Right renal pelvis (tissue), 4 donors: ENCODE measurements at regions not wholly inside any gene's neighbourhood (a gene's known extent, or its start where the extent isn't known, plus 50 kb on each side); places are given as distances from the start of the nearest gene placed in this dataset.
A peak's percentile ranks its signal among the peaks of the same experiment; 100 is the strongest.
"Not testable (repeated sequence)": the region's sequence is repeated elsewhere in the genome, so short reads cannot be mapped to it uniquely, and the experiment has no call there.

ENCODE experiments used
- DNase-seq, 4 donors: peaks; one replicate each; pipeline ENCODE4 v3.0.0-alpha.2; 2013; ENCODE audit warnings: low read depth in 4 of 4, low spot score in 3 of 4, missing footprints in 1 of 4

DNA sequence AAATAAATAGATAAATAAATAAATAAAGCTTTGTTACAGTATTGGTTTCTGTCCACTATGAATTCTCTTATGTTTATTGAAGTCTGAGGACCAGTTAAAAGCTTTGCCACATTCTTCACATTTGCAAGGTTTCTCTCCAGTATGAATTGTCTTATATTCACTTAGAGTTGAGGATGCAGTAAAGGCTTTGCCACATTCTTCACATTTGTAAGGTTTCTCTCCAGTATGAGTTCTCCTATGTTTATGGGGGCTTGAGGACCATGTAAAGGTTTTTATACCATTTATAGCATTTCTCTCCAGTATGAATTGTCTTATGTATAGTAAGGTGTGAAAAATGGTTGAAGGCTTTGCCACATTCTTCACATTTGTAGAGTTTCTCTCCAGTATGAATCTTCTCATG lies 168.3 kb downstream of the ZNF737 start:
- no peak for DNase-seq

DNA sequence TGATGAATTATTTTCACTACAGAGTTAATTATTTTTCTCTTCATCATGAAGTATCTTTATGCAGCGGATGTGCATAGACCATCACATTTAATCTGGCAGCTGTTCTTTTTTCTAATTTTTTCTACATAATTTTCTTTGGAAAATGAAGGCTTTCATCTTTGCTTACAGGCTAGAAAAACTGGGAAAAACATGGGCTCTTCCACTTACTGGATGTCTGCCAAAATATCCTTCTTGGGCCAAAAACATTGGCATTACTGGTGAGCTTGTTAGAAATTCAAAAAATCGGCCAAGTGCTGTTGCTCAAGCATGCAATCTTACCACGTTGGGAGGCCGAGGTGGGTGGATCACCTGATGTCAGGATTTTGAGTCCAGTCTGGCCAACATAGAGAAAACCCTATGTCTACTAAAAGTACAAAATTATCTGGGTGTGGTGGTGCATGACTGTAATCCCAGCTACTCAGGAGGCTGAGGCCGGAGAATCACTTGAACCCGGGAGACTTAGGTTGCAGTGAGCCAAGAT lies 176.8 kb downstream of the ZNF737 start:
- DNase-seq, result no peak

DNA sequence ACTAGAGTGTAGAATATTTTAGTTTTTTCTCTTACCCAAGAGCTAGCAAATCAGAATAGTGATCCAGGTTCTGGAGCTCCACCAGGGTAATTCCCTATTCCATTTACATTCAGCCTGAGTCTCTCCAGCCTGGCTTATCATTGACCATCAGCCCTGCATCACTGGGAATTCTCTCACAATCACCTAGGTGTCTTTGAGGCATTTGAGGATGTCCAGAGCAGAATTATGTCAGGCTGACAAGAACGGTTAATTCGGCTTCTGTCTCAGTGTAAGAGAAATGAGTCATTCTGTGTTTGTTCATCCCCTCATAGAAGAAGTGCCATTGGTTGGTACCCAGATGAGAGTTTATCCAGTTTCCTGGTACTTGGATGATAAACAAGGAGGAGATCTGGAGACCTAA lies 180.5 kb downstream of the ZNF737 start:
- no peak for DNase-seq

DNA sequence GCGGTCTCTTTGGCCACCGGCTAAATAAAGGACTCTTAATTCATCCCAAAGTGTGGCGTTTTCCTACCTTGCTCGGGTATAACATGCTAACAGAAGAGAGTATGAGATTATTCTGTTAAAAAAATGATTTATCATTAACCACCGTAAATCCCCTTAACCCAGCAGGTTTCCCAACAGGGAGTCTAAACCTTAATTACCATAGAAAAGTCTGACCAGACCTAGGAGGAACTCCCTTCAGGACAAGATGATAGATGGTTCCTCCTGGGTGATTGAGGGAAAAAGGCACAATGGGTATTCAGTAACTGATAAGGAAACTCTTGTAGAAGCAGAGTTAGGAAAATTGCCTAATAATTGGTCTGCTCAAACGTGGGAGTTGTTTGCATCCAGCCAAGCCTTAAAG lies 193.7 kb downstream of the ZNF737 start:
- no peak for DNase-seq

DNA sequence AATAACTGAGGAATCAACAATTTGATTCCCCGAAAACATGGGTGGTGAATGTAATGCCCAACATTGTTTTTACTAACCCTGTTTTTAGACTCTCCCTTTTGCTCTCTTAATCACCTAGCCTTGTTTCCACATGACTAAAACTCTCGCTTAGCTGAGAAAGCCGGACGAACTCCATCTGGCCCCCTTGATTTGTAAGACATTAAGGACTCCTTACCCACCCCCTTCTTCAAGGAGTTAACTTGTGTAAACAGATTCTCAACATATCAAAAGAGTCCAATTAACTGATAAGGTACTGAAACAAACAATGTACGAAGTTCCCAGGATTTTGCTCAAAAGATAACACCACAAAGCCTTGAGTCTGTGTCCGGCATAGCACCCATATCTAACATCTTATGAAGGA lies 194.3 kb downstream of the ZNF737 start:
- DNase-seq, result not testable (repeated sequence)

DNA sequence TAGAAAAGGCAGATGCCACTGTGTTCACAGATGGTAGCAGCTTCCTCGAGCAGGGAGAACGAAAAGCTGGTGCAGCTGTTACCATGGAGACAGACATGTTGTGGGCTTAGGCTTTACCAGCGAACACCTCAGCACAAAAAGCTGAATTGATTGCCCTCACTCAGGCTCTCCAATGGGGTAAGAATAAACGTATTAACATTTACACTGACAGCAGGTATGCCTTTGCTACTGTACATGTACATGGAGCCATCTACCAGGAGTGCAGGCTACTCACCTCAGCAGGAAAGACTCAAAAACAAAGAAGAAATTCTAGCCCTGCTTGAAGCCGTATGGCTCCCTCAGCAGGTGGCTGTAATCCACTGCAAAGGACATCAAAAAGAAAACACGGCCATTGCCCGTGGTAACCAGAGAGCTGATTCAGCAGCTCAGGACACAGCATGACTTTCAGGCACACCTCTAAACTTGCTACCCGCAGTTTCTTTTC lies 197.7 kb downstream of the ZNF737 start:
- peak; percentile 32 to 55 (median 44) for DNase-seq

DNA sequence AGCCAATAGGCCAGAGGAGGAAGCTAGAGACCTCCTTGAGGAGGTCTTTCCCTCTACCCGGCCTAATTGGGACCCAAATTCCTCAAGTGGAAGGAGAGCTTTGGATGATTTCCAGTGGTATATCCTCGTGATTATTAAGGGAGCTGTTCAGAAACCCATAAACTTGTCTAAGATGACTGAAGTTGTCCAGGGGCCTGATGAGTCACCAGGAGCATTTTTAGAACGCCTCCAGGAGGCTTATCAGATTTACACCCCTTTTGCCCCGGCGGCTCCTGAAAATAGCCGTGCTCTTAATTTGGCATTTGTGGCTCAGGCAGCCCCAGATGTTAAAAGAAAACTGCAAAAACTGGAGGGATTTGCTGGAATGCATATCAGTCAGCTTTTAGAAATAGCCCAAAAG lies 198.1 kb downstream of the ZNF486 start:
- DNase-seq, result no peak

DNA sequence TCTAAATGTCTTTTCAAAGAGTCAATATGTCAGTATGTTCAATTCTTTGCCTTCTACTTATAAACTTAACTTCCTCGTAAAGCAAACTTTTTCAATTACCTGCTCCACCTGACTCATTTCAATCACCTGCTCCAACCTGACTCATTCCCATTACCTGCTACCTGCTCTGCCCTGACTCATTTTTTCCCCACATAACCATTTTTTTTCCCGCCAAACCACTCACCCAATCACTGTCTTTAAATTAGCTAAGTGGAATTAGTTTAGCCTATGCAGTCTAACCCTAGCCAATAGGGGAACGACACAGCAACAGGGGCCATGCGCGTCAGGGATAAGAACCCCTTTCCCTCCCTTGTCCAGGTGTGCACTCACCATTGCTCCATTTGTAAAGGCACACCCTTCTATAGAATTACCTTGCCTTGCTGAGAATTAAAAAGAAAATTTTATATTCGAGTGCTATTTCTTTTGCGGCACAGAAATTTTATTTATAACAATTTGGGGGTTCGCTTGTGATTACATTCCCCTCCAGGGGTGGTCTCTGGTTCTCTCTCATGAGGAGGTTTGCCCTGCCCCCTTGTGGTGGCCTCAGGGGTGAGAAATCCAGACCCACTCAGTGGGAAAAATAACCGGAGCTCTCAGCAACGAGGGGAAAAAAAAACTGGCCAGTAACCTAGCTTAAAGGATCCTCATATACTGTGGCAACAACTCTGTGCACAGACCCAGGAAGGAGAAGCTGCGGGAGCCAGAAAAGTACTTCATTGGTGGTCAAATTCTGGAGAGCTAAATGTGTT lies 193.1 kb downstream of the ZNF486 start:
- DNase-seq, result no peak

DNA sequence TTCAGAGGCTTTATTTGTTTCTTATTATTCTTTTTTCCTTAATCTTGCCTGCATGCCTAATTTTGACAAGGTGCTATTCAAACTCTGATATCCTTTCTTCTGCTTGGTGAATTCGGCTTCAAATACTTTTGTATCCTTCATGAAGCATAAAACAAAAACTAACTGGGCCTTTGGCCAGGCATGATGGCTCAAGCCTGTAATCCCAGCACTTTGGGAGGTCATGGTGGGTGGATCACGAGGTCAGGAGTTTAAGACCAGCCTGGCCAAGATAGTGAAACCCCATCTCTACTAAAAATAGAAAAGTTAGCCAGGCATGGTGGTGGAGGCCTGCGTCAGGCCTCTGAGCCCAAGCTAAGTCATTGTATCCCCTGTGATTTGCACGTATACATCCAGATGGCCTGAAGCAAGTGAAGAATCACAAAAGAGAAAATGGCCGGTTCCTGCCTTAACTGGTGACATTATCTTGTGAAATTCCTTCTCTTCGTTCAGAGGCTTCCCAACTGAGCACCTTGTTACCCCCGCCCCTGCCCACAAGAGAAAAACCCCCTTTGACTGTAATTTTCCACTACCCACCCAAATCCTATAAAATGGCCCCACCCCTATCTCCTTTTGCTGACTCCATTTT lies 191.9 kb downstream of the ZNF486 start:
- DNase-seq, result not testable (repeated sequence)

DNA sequence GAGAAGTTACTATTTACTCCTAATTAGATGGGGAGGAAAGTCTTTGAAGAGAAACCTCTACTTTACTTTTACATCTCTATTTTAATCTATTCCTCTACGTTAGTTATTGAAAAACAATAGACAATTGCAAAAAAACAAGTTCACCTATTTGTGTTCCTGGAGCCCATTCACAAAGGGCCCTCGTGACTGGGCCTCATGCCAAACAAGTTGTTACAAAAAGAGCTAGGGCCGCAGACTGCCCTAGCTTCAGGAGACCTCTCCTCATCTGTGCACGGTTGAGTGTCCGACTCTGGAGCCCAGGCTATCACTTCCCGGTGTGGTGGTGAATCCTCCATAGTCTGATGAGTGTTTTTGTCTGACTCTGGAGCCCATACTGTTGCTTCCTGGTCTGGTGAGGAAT lies 190.9 kb downstream of the ZNF486 start:
- no peak for DNase-seq

DNA sequence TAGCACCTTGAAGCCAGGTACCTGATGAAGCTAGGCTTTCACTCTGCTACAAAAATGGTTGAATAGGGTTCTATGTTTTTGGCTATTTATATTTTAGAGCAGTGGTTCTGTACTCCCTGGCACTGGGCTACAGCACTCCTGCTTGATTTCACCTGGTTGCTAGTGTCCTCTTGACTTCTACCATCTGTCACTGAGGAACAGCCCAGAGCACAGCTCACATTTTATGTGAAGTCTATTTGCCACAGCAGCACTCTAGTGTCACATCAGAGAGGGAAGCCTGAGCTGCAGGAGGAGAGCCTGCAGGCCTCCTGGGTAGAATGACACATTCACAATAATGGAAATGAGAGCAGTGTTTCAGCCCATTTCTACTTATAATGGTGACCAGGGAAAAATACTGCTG lies 184.2 kb downstream of the ZNF486 start:
- DNase-seq, result no peak

DNA sequence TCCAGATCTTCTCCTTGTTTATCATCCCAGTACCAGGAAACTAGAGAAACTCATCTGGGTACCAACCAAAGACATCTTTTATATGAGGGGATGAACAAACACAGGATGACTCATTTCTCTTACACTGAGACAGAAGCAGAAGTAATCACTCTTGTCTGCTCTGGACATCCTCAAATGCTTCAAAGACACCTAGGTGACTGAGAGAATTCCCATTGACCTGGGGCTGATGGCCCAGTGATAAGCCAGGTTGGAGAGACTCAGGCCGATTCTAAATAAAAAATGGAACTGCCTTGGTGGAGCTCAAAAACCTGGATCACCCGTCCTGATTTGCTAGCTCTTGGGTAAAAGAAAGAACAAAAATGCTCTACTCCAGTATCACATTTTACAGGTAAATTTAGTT lies 182.2 kb downstream of the ZNF486 start:
- DNase-seq, result no peak

DNA sequence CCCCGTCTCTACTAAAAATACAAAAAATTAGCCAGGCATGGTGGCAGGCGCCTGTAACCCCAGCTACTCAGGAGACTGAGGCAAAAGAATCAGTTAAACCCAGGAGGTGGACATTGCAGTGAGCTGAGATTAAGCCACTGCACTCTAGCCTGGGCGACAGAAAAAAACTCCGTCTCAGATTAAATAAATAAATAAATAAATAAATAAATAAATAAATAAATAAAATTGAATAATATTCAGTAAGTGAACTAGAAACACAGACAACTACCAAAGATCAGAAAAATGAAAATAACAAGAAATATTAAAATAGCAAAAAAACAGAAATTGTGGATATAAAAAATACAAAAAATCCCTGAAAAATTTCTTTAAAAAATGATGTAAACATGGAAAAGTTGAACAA lies 172.4 kb downstream of the ZNF486 start:
- DNase-seq, result no peak

DNA sequence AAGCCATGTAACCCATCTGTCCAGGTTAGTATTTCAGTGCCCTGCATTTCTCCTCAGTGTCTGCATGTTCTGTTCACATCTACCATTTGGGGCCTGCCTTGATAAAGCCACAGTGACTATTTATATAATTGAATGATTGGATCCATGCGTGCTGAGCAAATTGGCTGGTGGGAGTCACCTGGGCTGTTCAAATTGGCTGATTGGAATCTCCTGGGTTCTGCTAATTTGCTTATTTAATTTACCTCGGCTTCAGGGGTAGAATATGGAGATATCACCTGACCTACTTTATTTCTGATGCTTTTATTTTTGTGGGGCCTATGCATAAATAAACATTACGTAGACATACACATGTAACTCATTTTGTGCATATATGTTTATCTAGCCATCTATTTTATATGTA lies 167.7 kb downstream of the ZNF486 start:
- no peak for DNase-seq

DNA sequence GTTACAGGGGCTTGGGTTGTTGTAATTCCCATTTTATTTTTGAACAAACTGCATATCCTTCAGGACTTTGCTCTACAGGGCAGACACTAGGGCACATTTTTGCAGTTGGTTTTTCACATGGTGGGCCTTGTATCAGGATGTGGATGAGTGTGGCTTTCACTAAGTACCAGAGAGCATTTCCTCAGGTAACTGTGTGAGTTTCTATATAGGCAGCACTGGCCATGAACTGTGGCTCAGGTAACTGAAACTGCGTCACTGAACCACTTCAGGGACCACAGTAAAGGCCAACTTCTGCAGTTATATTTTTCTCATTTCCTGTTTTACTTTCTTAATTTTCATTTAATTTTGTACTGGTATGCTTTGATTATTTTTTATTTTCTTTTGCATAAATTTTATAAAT lies 166.5 kb downstream of the ZNF486 start:
- no peak for DNase-seq

DNA sequence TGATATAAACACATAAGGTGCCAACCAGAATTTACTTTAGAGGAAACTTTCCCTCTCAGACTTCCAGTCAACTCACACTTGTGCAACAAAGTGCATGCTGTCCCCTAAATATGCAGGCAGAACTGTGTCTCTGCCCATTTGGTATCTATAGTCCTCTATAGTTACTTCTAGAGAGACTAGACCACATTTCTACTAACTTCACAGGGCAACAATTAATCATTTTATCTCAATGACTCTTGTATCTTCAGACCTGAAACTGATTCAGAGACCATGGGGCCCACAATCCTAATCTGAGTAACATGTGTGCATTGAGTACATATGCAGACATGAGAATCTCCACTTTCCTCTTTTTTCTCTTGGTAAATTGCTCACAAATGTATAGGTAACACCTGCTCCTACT lies 158.1 kb downstream of the ZNF486 start:
- no peak for DNase-seq

DNA sequence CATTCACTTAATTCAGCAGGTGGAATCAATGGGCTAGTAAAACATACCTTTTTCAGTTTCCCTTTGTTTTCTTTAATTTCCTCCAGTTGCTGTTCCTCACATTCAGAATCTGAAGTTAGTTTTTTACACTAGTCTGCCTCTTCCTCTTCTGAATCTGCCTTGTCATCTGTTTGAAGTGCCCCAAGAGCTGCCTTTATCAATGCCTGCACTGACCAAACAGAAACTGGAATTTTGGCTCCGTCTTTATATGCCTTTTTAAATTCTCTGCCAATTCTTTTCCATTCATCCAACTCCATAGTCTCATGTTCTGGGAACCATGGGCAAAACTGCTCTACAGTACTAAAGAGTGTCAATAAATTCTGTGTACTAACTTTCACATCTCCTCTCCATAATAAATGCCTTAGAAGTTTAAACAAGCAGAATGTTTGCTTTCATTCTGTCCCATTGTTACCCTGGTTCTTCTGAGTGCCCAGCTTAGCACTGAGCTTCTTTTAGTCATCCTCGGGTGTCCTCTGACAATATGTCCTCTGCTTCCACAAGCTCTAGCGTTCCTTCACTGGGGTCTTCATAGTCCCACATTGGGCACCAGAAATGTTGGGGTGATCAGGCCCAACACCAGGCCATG lies 154.2 kb downstream of the ZNF486 start:
- no peak for DNase-seq

DNA sequence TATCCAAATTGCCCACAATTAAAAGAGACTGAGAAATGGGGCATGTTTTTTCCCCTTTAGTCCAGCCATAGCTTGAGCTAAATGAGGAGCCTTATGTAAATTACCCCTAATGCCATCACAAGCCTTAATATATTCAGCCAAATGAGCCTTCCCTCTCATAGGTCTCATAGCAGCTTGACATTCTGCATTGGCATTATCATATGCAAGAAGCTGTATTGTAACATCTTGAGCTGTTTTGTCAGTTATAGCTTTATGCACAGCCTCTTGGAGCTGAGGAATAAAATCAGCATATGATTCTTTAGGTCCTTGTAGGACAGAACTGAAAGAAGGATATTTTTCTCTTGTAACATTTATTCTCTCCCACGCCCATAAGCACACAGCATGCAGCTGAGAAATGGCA lies 153.2 kb downstream of the ZNF486 start:
- no peak for DNase-seq

DNA sequence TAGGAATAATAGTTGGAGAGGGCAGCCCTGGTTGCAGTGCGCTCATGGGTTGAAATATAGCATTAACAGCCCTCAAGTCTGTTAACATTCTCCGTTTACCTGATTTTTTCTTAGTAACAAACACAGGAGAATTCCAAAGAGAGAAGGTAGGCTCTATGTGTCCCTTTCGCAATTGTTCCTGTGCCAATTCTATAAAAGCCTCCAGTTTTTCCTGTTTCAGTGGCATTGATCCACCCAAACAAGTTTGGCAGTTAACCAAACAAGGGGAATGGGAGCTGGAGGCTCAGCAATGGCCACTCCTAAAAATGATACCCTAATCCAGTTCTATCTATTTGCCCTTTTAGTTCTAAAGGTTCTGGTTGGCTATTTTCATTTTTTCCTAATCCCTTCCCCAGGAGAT lies 151.6 kb downstream of the ZNF486 start:
- DNase-seq, result no peak

DNA sequence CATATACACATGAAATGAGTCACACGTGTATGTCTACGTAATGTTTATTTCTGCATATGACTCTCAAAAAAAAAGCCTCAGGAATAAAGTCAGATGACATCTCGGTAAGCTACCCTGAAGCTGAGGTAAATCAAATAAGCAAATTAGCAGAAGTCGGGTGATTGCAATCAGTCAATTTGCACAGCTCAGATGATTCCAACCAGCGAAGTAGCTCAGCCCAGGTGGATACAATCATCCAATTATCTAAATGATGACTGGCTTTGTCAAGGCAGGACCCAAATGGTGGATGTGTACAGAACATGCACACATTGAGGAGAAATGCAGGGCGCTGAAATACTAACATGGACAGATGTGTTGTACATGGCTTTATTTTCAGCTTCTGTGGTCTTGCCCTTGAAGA lies 148.5 kb downstream of the ZNF486 start:
- DNase-seq, result no peak

DNA sequence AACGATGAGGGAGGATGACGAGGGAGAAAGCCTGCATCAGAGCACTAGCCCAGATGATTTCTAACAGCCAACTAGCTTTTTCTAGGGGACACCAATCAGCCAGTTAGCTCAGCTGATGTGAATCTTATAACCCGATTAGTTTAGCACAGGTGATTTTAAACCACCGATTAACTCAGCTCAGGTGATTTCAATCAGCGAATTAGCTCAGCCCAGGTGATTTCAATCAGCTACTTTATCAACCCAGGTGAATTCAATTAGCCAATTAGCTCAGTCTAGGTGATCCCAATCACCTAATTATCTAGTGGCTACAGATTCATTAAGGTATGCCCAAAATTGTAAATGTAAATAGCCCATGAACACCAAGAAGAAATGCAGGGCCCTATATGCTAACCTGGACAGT lies 146.9 kb downstream of the ZNF486 start:
- DNase-seq, result no peak

DNA sequence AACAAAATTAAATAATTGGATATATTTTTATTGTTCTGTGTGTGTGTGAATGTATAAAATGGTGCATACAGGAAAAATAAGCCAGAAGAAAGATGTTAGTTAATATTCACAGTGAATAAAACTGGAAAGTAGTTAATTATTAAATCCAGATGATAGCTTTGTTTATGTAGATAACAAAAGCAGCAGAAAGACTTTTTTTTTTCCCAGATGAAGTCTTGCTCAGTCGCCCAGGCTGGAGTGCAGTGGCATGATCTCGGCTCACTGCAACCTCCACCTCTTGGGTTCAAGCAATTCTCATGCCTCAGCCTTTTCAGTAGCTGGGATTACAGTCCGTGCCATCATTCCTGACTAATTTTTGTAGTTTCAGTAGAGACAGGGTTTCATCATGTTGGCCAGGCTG lies 140.1 kb downstream of the ZNF486 start:
- no peak for DNase-seq
